IMR-90 (cell line): ENCODE measurements at regions not wholly inside any gene's neighbourhood (a gene's known extent, or its start where the extent isn't known, plus 50 kb on each side); places are given as distances from the start of the nearest gene placed in this dataset.

Experiments
- ATAC-seq: fragments of 200-7000 bp; cut with Tn5 transposase; 2 replicates; pipeline ENCODE4 v1.9.1; 2020; ENCODE audit warnings: low read depth, mild to moderate bottlenecking, moderate library complexity
- BruUV-seq: library from RNA; stranded (reverse); fragments of 400-500 nt; replicated peaks from 2 replicates; lab custom pipeline; 2021; lab: Mats Ljungman, UMichigan
- CTCF ChIA-PET: fragments of 300-600 bp; formaldehyde crosslinking; extraction: SDS; loops from one replicate; lab custom pipeline; 2021; ENCODE audit warnings: antibody characterized with exemption; lab: Yijun Ruan, JAX
- POLR2A ChIA-PET: fragments of 300-600 bp; sonication (Branson Sonifier 250); formaldehyde crosslinking; loops from one replicate; lab custom pipeline; 2022; ENCODE audit warnings: antibody characterized with exemption; ENCODE audit not compliant: unreplicated experiment; lab: Charles Lee
- DNase-seq: peaks from one replicate; pipeline ENCODE4 v3.0.0; 2013
- H2AFZ ChIP-seq: replicated peaks from 2 replicates; pipeline ENCODE3; 2013; ENCODE audit warnings: low read length, mild to moderate bottlenecking; ENCODE audit not compliant: poor library complexity
- H2AK5ac ChIP-seq: 2 replicates; pipeline ENCODE4 v1.6.1; 2013; ENCODE audit warnings: low read depth, low read length, inconsistent platforms
- H2AK9ac ChIP-seq: replicated peaks from 2 replicates; pipeline ENCODE3; 2013; ENCODE audit warnings: mild to moderate bottlenecking, low read depth, low read length, moderate library complexity; ENCODE audit not compliant: poor library complexity
- H2BK120ac ChIP-seq: 2 replicates; pipeline ENCODE4 v1.6.1; 2013; ENCODE audit warnings: low read depth, low read length, inconsistent platforms
- H2BK15ac ChIP-seq: 3 replicates; pipeline ENCODE4 v1.6.1; 2013; ENCODE audit warnings: low read depth, low read length, inconsistent platforms
- H2BK20ac ChIP-seq: 2 replicates; pipeline ENCODE4 v1.6.1; 2013; ENCODE audit warnings: low read depth, mild to moderate bottlenecking, inconsistent platforms, low read length, moderate library complexity
- H2BK5ac ChIP-seq: 2 replicates; pipeline ENCODE4 v1.6.1; 2013; ENCODE audit warnings: mild to moderate bottlenecking, low read depth, low read length, inconsistent platforms; ENCODE audit not compliant: poor library complexity, severe bottlenecking
- H3K14ac ChIP-seq: replicated peaks from 2 replicates; pipeline ENCODE4 v1.6.1; 2013; ENCODE audit warnings: low read depth, low read length, inconsistent platforms
- H3K18ac ChIP-seq: 2 replicates; pipeline ENCODE4 v1.6.1; 2013; ENCODE audit warnings: low read depth, low read length, control low read depth
- H3K23ac ChIP-seq: 2 replicates; pipeline ENCODE4 v1.6.1; 2013; ENCODE audit warnings: low read depth, low read length, inconsistent platforms
- H3K27ac ChIP-seq: 2 replicates; pipeline ENCODE4 v1.5.1; 2013; ENCODE audit warnings: mild to moderate bottlenecking, control low read depth, low read length; ENCODE audit not compliant: insufficient read depth
- H3K27me3 ChIP-seq: 2 replicates; pipeline ENCODE4 v1.6.1; 2013; ENCODE audit warnings: low read length; ENCODE audit not compliant: control insufficient read depth, insufficient read depth
- H3K36me3 ChIP-seq: 2 replicates; pipeline ENCODE4 v1.6.1; 2013; ENCODE audit warnings: low read length, mixed read lengths; ENCODE audit not compliant: control insufficient read depth, insufficient read depth
- H3K4ac ChIP-seq: 2 replicates; pipeline ENCODE4 v1.6.1; 2013; ENCODE audit warnings: low read depth, low read length, inconsistent platforms
- H3K4me1 ChIP-seq: 2 replicates; pipeline ENCODE4 v1.6.1; 2013; ENCODE audit warnings: low read length, mixed read lengths; ENCODE audit not compliant: control insufficient read depth, insufficient read depth
- H3K4me2 ChIP-seq: 2 replicates; pipeline ENCODE4 v1.6.1; 2013; ENCODE audit warnings: low read depth, mild to moderate bottlenecking, control low read depth, low read length, moderate library complexity
- H3K4me3 ChIP-seq: 2 replicates; pipeline ENCODE4 v1.5.1; 2013; ENCODE audit warnings: low read depth, mild to moderate bottlenecking, control low read depth, low read length, moderate library complexity; ENCODE audit not compliant: insufficient read depth
- H3K56ac ChIP-seq: 2 replicates; pipeline ENCODE4 v1.6.1; 2013; ENCODE audit warnings: low read length, inconsistent platforms; ENCODE audit not compliant: insufficient read depth; ENCODE audit errors: extremely low read depth
- H3K79me1 ChIP-seq, 2 experiments: 2 replicates each; pipeline ENCODE4 v1.6.1; 2013; ENCODE audit warnings: low read length in 2 of 2, inconsistent platforms in 1 of 2, low read depth in 1 of 2
- H3K9ac ChIP-seq: 2 replicates; pipeline ENCODE4 v1.6.1; 2013; ENCODE audit warnings: low read depth, low read length, control low read depth
- H3K9me1 ChIP-seq: 2 replicates; pipeline ENCODE4 v1.6.1; 2013; ENCODE audit warnings: low read length, inconsistent platforms; ENCODE audit not compliant: insufficient read depth
- H3K9me3 ChIP-seq: 2 replicates; pipeline ENCODE4 v1.6.1; 2013; ENCODE audit warnings: low read length; ENCODE audit not compliant: control insufficient read depth, insufficient read depth
- H4K20me1 ChIP-seq: 2 replicates; pipeline ENCODE4 v1.6.1; 2013; ENCODE audit warnings: low read length, inconsistent platforms; ENCODE audit not compliant: insufficient read depth
- H4K5ac ChIP-seq: 2 replicates; pipeline ENCODE4 v1.6.1; 2013; ENCODE audit warnings: mild to moderate bottlenecking, low read depth, low read length, control low read depth
- H4K8ac ChIP-seq, 2 experiments: 2 replicates each; pipeline ENCODE4 v1.6.1; 2013; ENCODE audit warnings: low read depth in 2 of 2, low read length in 2 of 2, control low read depth in 1 of 2, inconsistent platforms in 1 of 2
- H4K91ac ChIP-seq: 2 replicates; pipeline ENCODE4 v1.6.1; 2013; ENCODE audit warnings: low read depth, low read length, inconsistent platforms; ENCODE audit not compliant: insufficient read depth
- CEBPB ChIP-seq: IDR thresholded peaks from 2 replicates; pipeline ENCODE4 v1.6.1; 2012; ENCODE audit warnings: low read depth, low read length, improper control_type of control experiment
- CHD1 ChIP-seq: IDR thresholded peaks from 2 replicates; pipeline ENCODE4 v1.6.1; 2012; ENCODE audit warnings: low read depth, low read length, improper control_type of control experiment
- CTCF ChIP-seq: conservative IDR thresholded peaks from 2 replicates; pipeline ENCODE4 v1.5.1; 2012; ENCODE audit warnings: mild to moderate bottlenecking, low read depth, low read length, improper control_type of control experiment
- ELK1 ChIP-seq: fragments of 150-350 bp; IDR thresholded peaks from 2 replicates; pipeline ENCODE4 v1.6.1; 2016; ENCODE audit warnings: low read depth, mild to moderate bottlenecking, low read length, moderate library complexity, borderline replicate concordance
- FOS ChIP-seq: fragments of 150-350 bp; IDR thresholded peaks from 2 replicates; pipeline ENCODE4 v1.6.1; 2016; ENCODE audit warnings: low read depth, low read length
- POLR2A ChIP-seq: IDR thresholded peaks from 2 replicates; pipeline ENCODE4 v1.6.1; 2012; ENCODE audit warnings: mild to moderate bottlenecking, low read depth, low read length
- RFX5 ChIP-seq: IDR thresholded peaks from 2 replicates; pipeline ENCODE4 v1.8.0; 2012; ENCODE audit warnings: low read depth, mild to moderate bottlenecking, low read length, moderate library complexity
- USF2 ChIP-seq: fragments of 150-350 bp; IDR thresholded peaks from 2 replicates; pipeline ENCODE4 v1.6.1; 2017; ENCODE audit warnings: mild to moderate bottlenecking, antibody characterized with exemption, low read length, low read depth
- WGBS, 2 experiments: methylation state at CpG; one replicate each; pipeline versions ENCODE4 v1.1.5 to v1.1.7; 2013; ENCODE audit warnings: missing lambda C conversion rate in 2 of 2; ENCODE audit not compliant: insufficient read length in 1 of 2; ENCODE audit errors: extremely low coverage in 2 of 2; 5-methylcytosine and 5-hydroxymethylcytosine counted together
- dilution Hi-C: fragments of 300-500 bp; cut with HindIII; formaldehyde crosslinking; loops from one replicate; pipeline ENCODE4 v1.14.3; 2018; ENCODE audit warnings: low sequenced_read_pairs; ENCODE audit not compliant: unreplicated experiment
- in situ Hi-C: fragments of 300-500 bp; cut with MboI; formaldehyde crosslinking; loops from 3 replicates; pipeline ENCODE4 v1.14.3; 2019; ENCODE audit warnings: low sequenced_read_pairs, inconsistent platforms, mixed read lengths
- intact Hi-C: fragments of 100-400 bp; cut with micrococcal nuclease; formaldehyde crosslinking; loops from 2 replicates; pipeline ENCODE4 v1.10.0; 2022

GRCh38 chr2:200137691-200138090 is 168.8 kb upstream of the SPATS2L start:
- H4K91ac ChIP-seq, result no peak overlapping the region
- no peaks in the 10 kb centered on the region for H3K4me1 ChIP-seq
- intact Hi-C loops, result no loop called here
- ChIA-PET POLR2A (no interaction called here), CTCF (interaction anchor here (1.0 kb wide), 1 partner anchor 19 kb away, joined by 3 read pairs; no protein-coding TSS in a partner anchor)
- H4K5ac ChIP-seq, result no peak overlapping the region
- H3K27me3 ChIP-seq, result no peaks in the 10 kb centered on the region
- H2BK5ac ChIP-seq, result no peak overlapping the region
- no peak overlapping the region for H2BK120ac ChIP-seq
- H4K8ac ChIP-seq, result no peak overlapping the region
- H3K4me2 ChIP-seq, result no peak overlapping the region
- no peak overlapping the region for H2BK20ac ChIP-seq
- TF ChIP-seq CEBPB (no peak), RFX5 (no peak), POLR2A (no peak), ELK1 (no peak), FOS (no peak), USF2 (no peak), CTCF (no peak), CHD1 (no peak)
- H3K4ac ChIP-seq, result no peak overlapping the region
- dilution Hi-C loops, result no loop called here
- no peaks in the 10 kb centered on the region for H3K9me1 ChIP-seq
- no peak overlapping the region for H3K14ac ChIP-seq
- no peak overlapping the region for H3K56ac ChIP-seq
- H3K23ac ChIP-seq, result no peak overlapping the region
- H2AK5ac ChIP-seq, result no peak overlapping the region
- no peaks in the 10 kb centered on the region for H4K20me1 ChIP-seq
- H2AFZ ChIP-seq, result no peak overlapping the region
- H3K79me1 ChIP-seq, result no peaks in the 10 kb centered on the region
- H2BK15ac ChIP-seq, result no peak overlapping the region
- no peak overlapping the region for H3K4me3 ChIP-seq
- H3K18ac ChIP-seq, result no peak overlapping the region
- no peaks in the 10 kb centered on the region for H3K9me3 ChIP-seq
- H2AK9ac ChIP-seq, result no peak overlapping the region
- in situ Hi-C loops, result no loop called here
- no TSS peak for BruUV-seq
- no peak overlapping the region for H3K27ac ChIP-seq
- DNase-seq (no peak), ATAC-seq (no peak)
- WGBS, 2 experiments, result 86% methylated on average over 1 of the region's 1 CpG; no CpG with 5 or more reads in 1 of the 2 experiments
- H3K36me3 ChIP-seq, result no peaks in the 10 kb centered on the region
- no peak overlapping the region for H3K9ac ChIP-seq
